ENCODE measurements at regions not wholly inside any gene's neighbourhood (a gene's known extent, or its start where the extent isn't known, plus 50 kb on each side); places are given as distances from the start of the nearest gene placed in this dataset.

DNA sequence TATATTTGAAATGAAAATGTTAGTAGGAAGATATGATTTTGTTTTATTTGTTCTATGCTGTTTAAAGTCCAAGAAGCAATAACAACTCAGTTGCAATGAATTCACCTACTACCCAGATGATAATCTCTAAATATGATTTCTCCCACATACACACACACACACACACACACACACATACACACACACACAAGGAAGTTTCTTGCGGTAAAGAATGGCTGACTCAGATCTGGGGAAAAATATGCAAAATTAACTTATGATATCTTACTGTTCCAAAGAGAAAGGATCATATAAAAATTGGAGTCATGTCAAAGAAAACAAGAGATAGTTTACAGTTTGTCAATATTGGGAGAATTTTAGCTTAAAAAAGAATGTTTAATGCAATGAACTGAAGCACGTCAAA is 456.7 kb downstream of the SLC16A7 start:
- TF ChIP-seq, protein P1, sequence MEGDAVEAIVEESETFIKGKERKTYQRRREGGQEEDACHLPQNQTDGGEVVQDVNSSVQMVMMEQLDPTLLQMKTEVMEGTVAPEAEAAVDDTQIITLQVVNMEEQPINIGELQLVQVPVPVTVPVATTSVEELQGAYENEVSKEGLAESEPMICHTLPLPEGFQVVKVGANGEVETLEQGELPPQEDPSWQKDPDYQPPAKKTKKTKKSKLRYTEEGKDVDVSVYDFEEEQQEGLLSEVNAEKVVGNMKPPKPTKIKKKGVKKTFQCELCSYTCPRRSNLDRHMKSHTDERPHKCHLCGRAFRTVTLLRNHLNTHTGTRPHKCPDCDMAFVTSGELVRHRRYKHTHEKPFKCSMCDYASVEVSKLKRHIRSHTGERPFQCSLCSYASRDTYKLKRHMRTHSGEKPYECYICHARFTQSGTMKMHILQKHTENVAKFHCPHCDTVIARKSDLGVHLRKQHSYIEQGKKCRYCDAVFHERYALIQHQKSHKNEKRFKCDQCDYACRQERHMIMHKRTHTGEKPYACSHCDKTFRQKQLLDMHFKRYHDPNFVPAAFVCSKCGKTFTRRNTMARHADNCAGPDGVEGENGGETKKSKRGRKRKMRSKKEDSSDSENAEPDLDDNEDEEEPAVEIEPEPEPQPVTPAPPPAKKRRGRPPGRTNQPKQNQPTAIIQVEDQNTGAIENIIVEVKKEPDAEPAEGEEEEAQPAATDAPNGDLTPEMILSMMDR (conservative IDR thresholded peaks at IDR 0.05; ENCODE audit: low read length): no peak
- TF ChIP-seq EZH2phosphoT487 (IDR thresholded peaks at IDR 0.05; ENCODE audit: borderline replicate concordance, low read depth, low read length): no peak

Measured in OCI-LY7 (cell line).